NCI-H345 treated with DMSO at 0.1 percent for 48 hours (cell line): ENCODE measurements at regions not wholly inside any gene's neighbourhood (a gene's known extent, or its start where the extent isn't known, plus 50 kb on each side); places are given as distances from the start of the nearest gene placed in this dataset.

Experiments used
- DNase-seq: peaks from one replicate; lab custom pipeline; 2025; ENCODE audit not compliant: unreplicated experiment; lab: John Stamatoyannopoulos, UW

GRCh38 chr4:126007142-126007541 is 692.4 kb downstream of the FAT4 start:
- DNase-seq = no peak

GRCh38 chr4:126012691-126013290 is 698.0 kb downstream of the FAT4 start:
- no peak for DNase-seq

GRCh38 chr4:126018274-126018673 is 703.5 kb downstream of the FAT4 start:
- no peak for DNase-seq

GRCh38 chr4:126023896-126024295 is 709.1 kb downstream of the FAT4 start:
- DNase-seq = no peak

GRCh38 chr4:126027601-126028000 is 712.8 kb downstream of the FAT4 start:
- no peak for DNase-seq

GRCh38 chr4:126028876-126029275 is 714.1 kb downstream of the FAT4 start:
- DNase-seq = no peak

- no peak for DNase-seq
Observed at GRCh38 chr4:126037231-126037630, 722.5 kb downstream of the FAT4 start.

- DNase-seq = no peak
Observed at GRCh38 chr4:126038502-126039144, 723.9 kb downstream of the FAT4 start.

GRCh38 chr4:126046081-126046614 is 731.4 kb downstream of the FAT4 start:
- DNase-seq = no peak

GRCh38 chr4:126047114-126047513 is 732.4 kb downstream of the FAT4 start:
- DNase-seq = no peak

GRCh38 chr4:126051689-126052424 is 737.1 kb downstream of the FAT4 start:
- no peak for DNase-seq

- no peak for DNase-seq
Observed at GRCh38 chr4:126056116-126056650, 741.4 kb downstream of the FAT4 start.

- no peak for DNase-seq
Observed at GRCh38 chr4:126057371-126057770, 742.6 kb downstream of the FAT4 start.

- no peak for DNase-seq
Observed at GRCh38 chr4:126058596-126058995, 743.8 kb downstream of the FAT4 start.

GRCh38 chr4:126061655-126062054 is 746.9 kb downstream of the FAT4 start:
- DNase-seq = no peak

GRCh38 chr4:126065016-126065415 is 750.3 kb downstream of the FAT4 start:
- DNase-seq = no peak

- peak; percentile 92 for DNase-seq
Observed at GRCh38 chr4:126071346-126072333, 756.9 kb downstream of the FAT4 start.

- DNase-seq = no peak
Observed at GRCh38 chr4:126081336-126081735, 766.6 kb downstream of the FAT4 start.

- DNase-seq = no peak
Observed at GRCh38 chr4:126086041-126086440, 771.3 kb downstream of the FAT4 start.

GRCh38 chr4:126087101-126087500 is 772.3 kb downstream of the FAT4 start:
- DNase-seq = no peak
